ENCODE measurements at regions not wholly inside any gene's neighbourhood (a gene's known extent, or its start where the extent isn't known, plus 50 kb on each side); places are given as distances from the start of the nearest gene placed in this dataset.
"Not testable (repeated sequence)": the region's sequence is repeated elsewhere in the genome, so short reads cannot be mapped to it uniquely, and the experiment has no call there.

GRCh38 chr5:68071282-68071632 lies 144.3 kb upstream of the PIK3R1 start:
- TF ChIP-seq CTCF (IDR thresholded peaks at IDR 0.05), result no peak
- peaks cover 0 to 9% of the 10 kb centered on the region in 2 donors for H3K4me1 ChIP-seq
- H3K27me3 ChIP-seq, result no peaks in the 10 kb centered on the region
- peak overlapping the region in 1 of 2 donors; percentile 60 for H3K27ac ChIP-seq
- H3K4me3 ChIP-seq, result no peak overlapping the region
- no peaks in the 10 kb centered on the region for H3K9me3 ChIP-seq
- H3K36me3 ChIP-seq, result no peaks in the 10 kb centered on the region
- DNase-seq (ENCODE audit: low spot score), result no peak

GRCh38 chr5:68070591-68071281 lies 144.8 kb upstream of the PIK3R1 start:
- Histone ChIP-seq H3K27ac (peak overlapping the region in 1 of 2 donors; percentile 60), H3K27me3 (no peaks in the 10 kb centered on the region), H3K4me1 (peaks cover 0 to 9% of the 10 kb centered on the region in 2 donors), H3K36me3 (no peaks in the 10 kb centered on the region), H3K9me3 (peaks cover 0 to 5% of the 10 kb centered on the region in 2 donors), H3K4me3 (no peak overlapping the region)
- no peak for DNase-seq (ENCODE audit: low spot score)
- TF ChIP-seq CTCF (IDR thresholded peaks at IDR 0.05), result no peak

- DNase-seq (ENCODE audit: low spot score), result no peak
- H3K36me3 ChIP-seq, result no peaks in the 10 kb centered on the region
- H3K27me3 ChIP-seq, result no peaks in the 10 kb centered on the region
- H3K4me3 ChIP-seq, result no peak overlapping the region
- H3K4me1 ChIP-seq, result no peaks in the 10 kb centered on the region
- TF ChIP-seq CTCF (IDR thresholded peaks at IDR 0.05), result no peak
- H3K9me3 ChIP-seq, result peaks cover 0 to 10% of the 10 kb centered on the region in 2 donors
- H3K27ac ChIP-seq, result peak overlapping the region in 1 of 2 donors; percentile 57
Observed at GRCh38 chr5:68067976-68068603, 147.5 kb upstream of the PIK3R1 start.

- no peak for DNase-seq (ENCODE audit: low spot score)
- Histone ChIP-seq H3K27me3 (no peaks in the 10 kb centered on the region), H3K27ac (peak overlapping the region in 1 of 2 donors; percentile 57), H3K36me3 (no peaks in the 10 kb centered on the region), H3K4me1 (no peaks in the 10 kb centered on the region), H3K9me3 (peaks cover 0 to 15% of the 10 kb centered on the region in 2 donors), H3K4me3 (no peak overlapping the region)
- no peak for TF ChIP-seq CTCF (IDR thresholded peaks at IDR 0.05)
Observed at GRCh38 chr5:68067291-68067690, 148.3 kb upstream of the PIK3R1 start.

- Histone ChIP-seq H3K4me1 (no peaks in the 10 kb centered on the region), H3K27me3 (no peaks in the 10 kb centered on the region), H3K36me3 (no peaks in the 10 kb centered on the region), H3K27ac (no peak overlapping the region), H3K9me3 (peaks cover 0 to 22% of the 10 kb centered on the region in 2 donors), H3K4me3 (no peak overlapping the region)
- no peak for TF ChIP-seq CTCF (IDR thresholded peaks at IDR 0.05)
- DNase-seq (ENCODE audit: low spot score), result no peak
Observed at GRCh38 chr5:68066277-68066955, 149.1 kb upstream of the PIK3R1 start.

- DNase-seq (ENCODE audit: low spot score); H3K4me1 ChIP-seq; H3K27ac ChIP-seq; H3K36me3 ChIP-seq; H3K4me3 ChIP-seq; H3K27me3 ChIP-seq: not testable (repeated sequence)
- H3K9me3 ChIP-seq, result peaks cover 0 to 26% of the 10 kb centered on the region in 2 donors
Observed at GRCh38 chr5:68065321-68065720, 150.2 kb upstream of the PIK3R1 start.

All from right atrium auricular region (tissue), 2 donors.